AG09319 (cell line): ENCODE measurements at regions not wholly inside any gene's neighbourhood (a gene's known extent, or its start where the extent isn't known, plus 50 kb on each side); places are given as distances from the start of the nearest gene placed in this dataset.

ENCODE experiments used
- DNase-seq: peaks from one replicate; pipeline ENCODE4 v3.0.0-alpha.2; 2010; ENCODE audit warnings: low read depth; ENCODE audit errors: extremely low read depth
- CTCF ChIP-seq: IDR thresholded peaks from 2 replicates; pipeline ENCODE4 v1.5.1; 2011; ENCODE audit warnings: low read depth, mild to moderate bottlenecking, inconsistent platforms, low read length, moderate library complexity

DNA sequence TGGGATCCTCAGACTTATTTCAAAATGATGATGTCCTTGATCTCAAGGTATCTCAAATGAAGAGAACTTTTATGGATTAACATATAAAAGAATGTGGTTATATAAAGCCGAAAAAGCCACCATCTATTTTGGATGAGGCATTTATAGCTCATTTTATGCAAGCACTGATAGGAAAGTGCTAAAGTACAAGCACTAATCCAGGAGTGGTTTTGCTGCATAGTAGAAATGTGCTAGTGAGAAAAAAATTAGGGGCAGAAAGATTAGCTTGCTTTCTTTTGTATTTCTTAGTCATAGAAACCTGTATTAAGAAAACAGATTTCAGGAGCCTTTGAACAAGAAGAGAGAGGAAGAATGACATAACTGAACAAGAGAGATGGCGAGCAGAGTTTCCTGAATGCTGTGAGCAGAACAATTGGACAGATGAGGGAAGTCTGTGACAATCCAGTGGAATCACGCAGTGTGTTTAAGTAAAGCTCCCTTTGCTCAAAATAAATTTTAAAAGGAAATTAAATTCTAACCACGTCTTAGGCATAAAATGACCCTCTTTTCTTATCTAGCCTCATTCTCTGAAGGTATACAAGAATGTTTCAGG, 238.2 kb upstream of the NOVA1 start:
- no peak for DNase-seq

GRCh38 chr14:26839481-26839880, 241.6 kb upstream of the NOVA1 start:
- TF ChIP-seq CTCF = no peak
- DNase-seq = no peak

More for the DNA sequence above, 238.2 kb upstream of the NOVA1 start:
- TF ChIP-seq CTCF = no peak

- no peak for TF ChIP-seq CTCF
- no peak for DNase-seq
Measured at GRCh38 chr14:26841326-26841725, 243.5 kb upstream of the NOVA1 start.

DNA sequence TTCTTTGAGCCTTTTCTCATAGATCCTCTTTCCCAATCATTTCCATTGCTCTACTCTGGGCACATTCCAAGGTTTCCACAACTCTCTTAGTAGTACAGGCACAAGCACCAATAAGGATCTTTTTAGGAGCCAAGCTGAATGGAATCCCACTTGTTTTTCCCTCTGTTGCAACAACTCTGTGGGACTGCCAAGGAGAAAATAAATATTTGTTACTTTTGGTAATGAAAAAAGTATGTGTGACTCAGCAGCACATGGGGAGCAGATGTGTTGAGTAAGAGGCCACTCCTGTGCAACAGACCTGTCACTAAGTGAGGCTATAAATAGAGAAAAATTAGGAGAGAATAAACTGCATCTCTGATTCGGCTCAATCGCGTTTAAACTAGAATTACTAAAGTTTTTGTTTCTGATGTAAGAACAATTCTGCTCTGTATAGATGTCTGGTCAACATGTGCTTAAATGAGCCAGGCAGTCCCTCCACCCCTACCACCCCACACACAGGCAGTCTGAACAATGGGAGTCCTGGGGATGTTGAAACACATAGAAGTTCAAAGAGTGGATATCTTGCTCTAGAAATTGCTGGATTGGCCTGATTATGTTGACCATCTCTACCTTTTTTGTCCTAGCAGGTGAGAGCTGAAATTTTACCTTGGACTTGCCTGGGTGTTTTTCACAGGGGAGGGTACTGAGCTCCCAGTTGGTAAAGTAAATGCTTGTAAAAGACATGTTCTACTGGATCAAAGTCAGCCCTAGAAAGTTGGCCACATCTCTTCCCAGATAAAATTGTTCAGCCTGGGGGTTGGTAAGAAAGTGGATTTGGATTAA, 244.3 kb upstream of the NOVA1 start:
- no peak for TF ChIP-seq CTCF
- peak; percentile 96 for DNase-seq

- no peak for DNase-seq
- no peak for TF ChIP-seq CTCF
Measured at GRCh38 chr14:26845151-26845818, 247.5 kb upstream of the NOVA1 start.

DNA sequence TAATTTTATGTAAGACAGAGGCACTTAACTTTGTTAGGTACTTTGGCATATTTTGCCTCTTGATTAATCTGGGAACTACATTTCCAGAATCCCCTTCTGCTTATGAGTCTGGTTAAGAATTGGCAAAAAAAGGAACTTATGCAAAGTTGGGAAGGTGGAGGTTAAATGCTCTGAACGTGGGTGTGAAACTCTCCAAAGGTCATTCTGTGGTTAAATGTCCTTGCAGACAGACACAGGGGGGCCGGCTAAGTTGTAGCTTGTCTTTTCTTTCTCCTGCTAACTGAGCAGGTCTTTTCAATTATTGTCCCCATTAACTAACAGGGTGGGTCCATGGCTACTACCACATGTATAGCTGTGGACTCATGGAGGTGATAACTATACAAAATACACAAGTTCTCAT, 248.6 kb upstream of the NOVA1 start:
- no peak for DNase-seq
- TF ChIP-seq CTCF = no peak

GRCh38 chr14:26849514-26849913, 251.7 kb upstream of the NOVA1 start:
- no peak for DNase-seq
- TF ChIP-seq CTCF = no peak
